Tibial artery (tissue), 4 donors: ENCODE measurements at regions not wholly inside any gene's neighbourhood (a gene's known extent, or its start where the extent isn't known, plus 50 kb on each side); places are given as distances from the start of the nearest gene placed in this dataset.

Experiments used
- DNase-seq, 2 donors: peaks; one replicate each; pipeline ENCODE4 v3.0.0-alpha.2; 2019
- H3K27ac ChIP-seq, 2 donors: fragments of 200-600 bp; sonication (generic) in 1 of 2; 1 replicate in 1 of 2; 2 replicates in 1 of 2; pipeline ENCODE4 v1.5.1; 2018 to 2019; ENCODE audit warnings: mild to moderate bottlenecking in 1 of 2
- H3K27me3 ChIP-seq, 2 donors: fragments of 200-600 bp; sonication (generic) in 1 of 2; one replicate each; pipeline versions ENCODE4 v1.5.1 to v1.6.0; 2016 to 2019
- H3K36me3 ChIP-seq, 3 donors: fragments of 200-600 bp; sonication (generic) in 2 of 3; one replicate each; pipeline ENCODE4 v1.5.1; 2016 to 2019; ENCODE audit warnings: mild to moderate bottlenecking in 2 of 3
- H3K4me1 ChIP-seq, 4 donors: fragments of 200-600 bp; sonication (generic) in 2 of 4; 1 replicate in 3 of 4; 2 replicates in 1 of 4; pipeline ENCODE4 v1.5.1; 2016 to 2019
- H3K4me3 ChIP-seq, 2 donors: fragments of 200-600 bp; sonication (generic) in 1 of 2; 1 replicate in 1 of 2; 2 replicates in 1 of 2; pipeline ENCODE4 v1.5.1; 2018 to 2019; ENCODE audit warnings: mild to moderate bottlenecking in 2 of 2
- H3K9me3 ChIP-seq, 3 donors: fragments of 200-600 bp; sonication (generic) in 1 of 3; one replicate each; pipeline ENCODE4 v1.5.1; 2016 to 2019
- intact Hi-C: fragments of 100-400 bp; cut with DNase I; formaldehyde crosslinking; loops from one replicate; pipeline ENCODE4 v1.15.0; 2023; ENCODE audit warnings: low total_unique reads
- TF ChIP-seq, protein P1 (sequence below), 2 experiments: fragments of 200-600 bp in 1 of 2; fragments of 450-650 bp in 1 of 2; IDR thresholded peaks; one replicate each; pipeline ENCODE4 v1.5.1; 2017 to 2019; ENCODE audit warnings: antibody characterized with exemption in 2 of 2, mild to moderate bottlenecking in 1 of 2, moderate library complexity in 1 of 2

DNA sequence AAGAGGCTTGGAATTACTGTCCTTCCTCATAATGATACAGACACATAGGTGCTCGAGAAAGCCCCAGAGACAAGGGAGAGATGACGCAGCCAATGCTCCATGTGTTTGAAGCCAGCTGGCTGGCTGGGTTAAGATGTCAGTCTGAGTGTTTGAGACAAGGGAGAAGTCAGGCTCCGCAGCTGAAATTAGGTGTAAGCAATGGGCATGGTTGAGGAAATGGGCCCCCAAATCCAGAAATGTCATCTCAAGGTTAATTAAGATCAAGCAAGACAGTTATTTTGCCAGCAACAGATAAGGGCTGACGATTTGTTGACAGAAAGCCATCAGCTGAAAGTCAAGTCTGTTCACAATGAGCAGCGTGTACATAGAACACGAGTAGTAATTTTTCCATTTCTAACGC is 713.4 kb downstream of the IRX1 start:
- TF ChIP-seq, protein P1, sequence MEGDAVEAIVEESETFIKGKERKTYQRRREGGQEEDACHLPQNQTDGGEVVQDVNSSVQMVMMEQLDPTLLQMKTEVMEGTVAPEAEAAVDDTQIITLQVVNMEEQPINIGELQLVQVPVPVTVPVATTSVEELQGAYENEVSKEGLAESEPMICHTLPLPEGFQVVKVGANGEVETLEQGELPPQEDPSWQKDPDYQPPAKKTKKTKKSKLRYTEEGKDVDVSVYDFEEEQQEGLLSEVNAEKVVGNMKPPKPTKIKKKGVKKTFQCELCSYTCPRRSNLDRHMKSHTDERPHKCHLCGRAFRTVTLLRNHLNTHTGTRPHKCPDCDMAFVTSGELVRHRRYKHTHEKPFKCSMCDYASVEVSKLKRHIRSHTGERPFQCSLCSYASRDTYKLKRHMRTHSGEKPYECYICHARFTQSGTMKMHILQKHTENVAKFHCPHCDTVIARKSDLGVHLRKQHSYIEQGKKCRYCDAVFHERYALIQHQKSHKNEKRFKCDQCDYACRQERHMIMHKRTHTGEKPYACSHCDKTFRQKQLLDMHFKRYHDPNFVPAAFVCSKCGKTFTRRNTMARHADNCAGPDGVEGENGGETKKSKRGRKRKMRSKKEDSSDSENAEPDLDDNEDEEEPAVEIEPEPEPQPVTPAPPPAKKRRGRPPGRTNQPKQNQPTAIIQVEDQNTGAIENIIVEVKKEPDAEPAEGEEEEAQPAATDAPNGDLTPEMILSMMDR (IDR thresholded peaks at IDR 0.05) = no peak
- intact Hi-C loops = no loop called here
- no peak overlapping the region for H3K4me3 ChIP-seq
- no peaks in the 10 kb centered on the region for H3K9me3 ChIP-seq
- DNase-seq = no peak
- no peaks in the 10 kb centered on the region for H3K27me3 ChIP-seq
- no peaks in the 10 kb centered on the region for H3K36me3 ChIP-seq
- no peak overlapping the region for H3K27ac ChIP-seq
- no peaks in the 10 kb centered on the region for H3K4me1 ChIP-seq

DNA sequence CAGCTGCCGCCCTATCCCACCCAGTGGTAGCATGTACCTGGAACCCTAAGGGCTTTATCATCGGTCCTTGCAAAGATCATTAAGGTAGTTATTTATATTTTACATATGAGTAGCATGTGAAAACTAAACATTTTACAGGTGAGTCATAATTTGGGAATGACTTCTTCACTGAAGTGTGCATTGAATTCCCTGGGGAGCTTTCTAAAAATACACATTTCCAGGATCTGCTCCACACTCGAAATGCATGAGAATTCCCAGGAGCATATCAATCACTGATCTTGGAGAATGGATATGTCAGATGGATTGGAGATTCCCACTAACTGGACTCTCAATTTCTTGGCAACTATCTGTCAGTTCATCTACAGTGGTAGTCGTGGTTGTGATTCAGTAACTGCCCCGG is 717.5 kb downstream of the IRX1 start:
- H3K4me1 ChIP-seq = no peaks in the 10 kb centered on the region
- H3K27ac ChIP-seq = no peak overlapping the region
- H3K27me3 ChIP-seq = no peaks in the 10 kb centered on the region
- no peak overlapping the region for H3K4me3 ChIP-seq
- H3K9me3 ChIP-seq = no peaks in the 10 kb centered on the region
- TF ChIP-seq, protein P1 (IDR thresholded peaks at IDR 0.05) = no peak
- intact Hi-C loops = no loop called here
- no peaks in the 10 kb centered on the region for H3K36me3 ChIP-seq
- no peak for DNase-seq

DNA sequence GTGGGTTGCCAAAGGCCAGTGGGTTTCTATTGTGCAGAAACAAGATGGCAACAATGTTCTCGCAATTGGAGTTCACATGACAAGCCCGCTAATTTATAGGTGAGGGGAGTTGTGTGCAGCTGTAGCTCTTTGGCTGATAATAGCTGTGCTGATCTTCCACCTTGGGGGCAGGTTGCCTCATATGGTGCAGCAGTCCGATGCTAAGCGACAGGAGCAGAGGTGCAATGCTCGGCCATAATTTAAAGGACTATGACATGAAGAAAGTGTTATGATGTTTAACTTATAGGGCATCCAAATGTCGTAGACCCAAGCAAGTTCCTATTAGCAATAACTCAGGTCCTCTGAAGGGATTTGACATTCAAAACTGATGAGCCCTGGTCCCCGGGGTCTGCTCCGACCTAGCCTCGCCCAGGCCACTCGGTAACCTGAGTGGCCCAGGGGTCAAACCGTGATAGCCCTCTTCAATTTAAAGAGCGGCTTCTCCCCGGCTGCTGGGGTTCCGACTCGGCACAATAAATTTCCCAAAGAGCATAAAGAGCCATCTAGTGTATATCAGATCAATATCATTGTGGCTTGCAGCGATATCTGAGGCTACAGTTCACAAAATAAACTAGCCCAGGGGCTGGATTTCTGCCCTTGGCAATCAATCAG is 724.0 kb downstream of the IRX1 start:
- H3K36me3 ChIP-seq = no peaks in the 10 kb centered on the region
- H3K4me3 ChIP-seq = no peak overlapping the region
- DNase-seq = no peak
- no peaks in the 10 kb centered on the region for H3K27me3 ChIP-seq
- peaks cover 0 to 8% (median 2%) of the 10 kb centered on the region in 3 donors for H3K9me3 ChIP-seq
- intact Hi-C loops = no loop called here
- no peaks in the 10 kb centered on the region for H3K4me1 ChIP-seq
- H3K27ac ChIP-seq = no peak overlapping the region
- TF ChIP-seq, protein P1 (IDR thresholded peaks at IDR 0.05) = no peak

DNA sequence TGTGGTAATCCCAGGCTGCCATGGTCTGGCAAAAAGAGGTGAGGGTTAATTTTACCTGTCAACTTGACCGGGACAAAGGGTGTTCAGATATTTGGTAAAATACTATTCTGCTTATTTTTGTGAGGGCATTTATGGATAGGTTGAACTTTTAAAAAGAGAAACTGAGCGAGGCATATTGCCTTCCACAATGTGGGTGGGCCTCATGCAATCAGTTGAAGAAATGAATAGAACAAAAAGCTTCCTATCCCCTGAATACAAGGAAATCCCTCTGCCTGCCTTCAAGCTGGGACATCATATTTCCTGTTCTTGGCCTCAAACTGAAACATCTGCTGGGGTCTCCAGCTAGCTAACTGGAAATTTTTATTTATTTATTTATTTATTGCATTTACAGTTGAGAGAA is 734.7 kb downstream of the IRX1 start:
- Histone ChIP-seq H3K27me3 (no peaks in the 10 kb centered on the region), H3K9me3 (no peaks in the 10 kb centered on the region), H3K27ac (no peak overlapping the region), H3K4me1 (no peaks in the 10 kb centered on the region), H3K36me3 (no peaks in the 10 kb centered on the region), H3K4me3 (no peak overlapping the region)
- DNase-seq = no peak
- TF ChIP-seq, protein P1 (IDR thresholded peaks at IDR 0.05) = no peak
- intact Hi-C loops = no loop called here

DNA sequence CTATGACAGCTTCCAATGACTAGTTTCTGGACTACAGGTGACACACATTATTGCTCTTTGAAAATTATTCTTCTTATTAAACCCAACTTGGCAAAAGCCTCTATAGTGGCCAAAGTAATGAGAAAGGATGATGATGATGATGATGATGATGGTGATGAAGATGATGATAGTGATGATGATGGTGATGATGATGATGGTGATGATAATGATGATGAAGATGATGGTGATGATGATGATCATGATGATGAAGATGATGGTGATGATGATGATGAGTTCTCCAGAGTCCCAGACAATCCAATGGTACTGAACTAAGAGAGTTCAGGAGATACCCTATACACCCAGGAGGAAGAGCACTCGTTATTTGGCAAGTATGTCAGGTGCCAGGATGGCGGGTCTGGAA is 739.4 kb downstream of the IRX1 start:
- Histone ChIP-seq H3K9me3 (no peaks in the 10 kb centered on the region), H3K27me3 (no peaks in the 10 kb centered on the region), H3K36me3 (no peaks in the 10 kb centered on the region), H3K4me1 (no peaks in the 10 kb centered on the region), H3K4me3 (no peak overlapping the region), H3K27ac (no peak overlapping the region)
- TF ChIP-seq, protein P1 (IDR thresholded peaks at IDR 0.05) = no peak
- no peak for DNase-seq
- intact Hi-C loops = no loop called here

DNA sequence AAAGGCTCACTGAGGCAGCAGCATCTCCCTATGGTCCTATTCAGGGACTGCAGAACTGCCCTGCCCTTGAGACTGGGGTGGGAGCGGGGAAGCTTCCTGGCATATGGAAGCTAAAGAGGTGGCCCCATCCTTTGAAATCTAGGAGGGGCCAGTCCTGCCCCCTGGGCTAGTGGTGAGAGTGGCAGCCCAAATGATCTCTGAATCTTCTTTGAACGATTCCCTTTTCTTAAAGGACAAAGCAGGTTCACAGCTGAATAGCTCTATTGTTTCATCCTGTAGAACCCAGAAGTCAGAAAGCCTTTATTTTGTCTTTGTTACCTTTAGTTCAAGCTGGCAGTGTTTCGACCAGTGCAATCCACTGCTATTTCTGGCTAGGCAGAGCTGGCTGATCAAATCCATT is 741.9 kb downstream of the IRX1 start:
- H3K27ac ChIP-seq = no peak overlapping the region
- no peaks in the 10 kb centered on the region for H3K27me3 ChIP-seq
- intact Hi-C loops = no loop called here
- no peaks in the 10 kb centered on the region for H3K9me3 ChIP-seq
- no peaks in the 10 kb centered on the region for H3K4me1 ChIP-seq
- H3K4me3 ChIP-seq = no peak overlapping the region
- DNase-seq = no peak
- TF ChIP-seq, protein P1 (IDR thresholded peaks at IDR 0.05) = no peak
- H3K36me3 ChIP-seq = no peaks in the 10 kb centered on the region
